Lung microvascular endothelial cell (primary cell): ENCODE measurements at regions not wholly inside any gene's neighbourhood (a gene's known extent, or its start where the extent isn't known, plus 50 kb on each side); places are given as distances from the start of the nearest gene placed in this dataset.

ENCODE experiments used
- DNase-seq, 2 donors: peaks; one replicate each; pipeline versions ENCODE4 v3.0.0 to v3.0.0-alpha.2; 2010; ENCODE audit warnings: low read depth in 2 of 2

GRCh38 chr5:133801431-133801830, 167.0 kb downstream of the C5orf15 start:
- no peak for DNase-seq

GRCh38 chr5:133799571-133800237, 168.7 kb downstream of the C5orf15 start:
- no peak for DNase-seq

- no peak for DNase-seq
Measured at GRCh38 chr5:133797167-133797566, 171.3 kb downstream of the C5orf15 start.

GRCh38 chr5:133796186-133796585, 172.2 kb downstream of the C5orf15 start:
- DNase-seq: no peak

- no peak for DNase-seq
Measured at GRCh38 chr5:133794771-133795415, 173.5 kb downstream of the C5orf15 start.

- DNase-seq: no peak
Measured at GRCh38 chr5:133793756-133794465, 174.5 kb downstream of the C5orf15 start.

GRCh38 chr5:133792655-133793054, 175.8 kb downstream of the C5orf15 start:
- no peak for DNase-seq

- DNase-seq: no peak
Measured at GRCh38 chr5:133792024-133792423, 176.4 kb downstream of the C5orf15 start.

GRCh38 chr5:133790898-133791297, 177.5 kb downstream of the C5orf15 start:
- DNase-seq: no peak

- DNase-seq: no peak
Measured at GRCh38 chr5:133789428-133789827, 177.1 kb upstream of the FSTL4 start.

- no peak for DNase-seq
Measured at GRCh38 chr5:133788121-133788520, 175.8 kb upstream of the FSTL4 start.

GRCh38 chr5:133786420-133786819, 174.1 kb upstream of the FSTL4 start:
- no peak for DNase-seq

GRCh38 chr5:133785182-133785581, 172.8 kb upstream of the FSTL4 start:
- DNase-seq: no peak

- no peak for DNase-seq
Measured at GRCh38 chr5:133783481-133783880, 171.1 kb upstream of the FSTL4 start.

- DNase-seq: no peak
Measured at GRCh38 chr5:133782736-133783135, 170.4 kb upstream of the FSTL4 start.

GRCh38 chr5:133781436-133782225, 169.3 kb upstream of the FSTL4 start:
- no peak for DNase-seq

- DNase-seq: no peak
Measured at GRCh38 chr5:133780619-133781280, 168.4 kb upstream of the FSTL4 start.

- no peak for DNase-seq
Measured at GRCh38 chr5:133779828-133780475, 167.6 kb upstream of the FSTL4 start.

GRCh38 chr5:133778636-133779035, 166.3 kb upstream of the FSTL4 start:
- DNase-seq: no peak

- DNase-seq: no peak
Measured at GRCh38 chr5:133777951-133778350, 165.6 kb upstream of the FSTL4 start.
